ENCODE measurements at regions not wholly inside any gene's neighbourhood (a gene's known extent, or its start where the extent isn't known, plus 50 kb on each side); places are given as distances from the start of the nearest gene placed in this dataset.

GRCh38 chr17:70624211-70624610, 454.9 kb downstream of the KCNJ2 start:
- TF ChIP-seq CTCF (IDR thresholded peaks at IDR 0.05) (no peak), POLR2A (IDR thresholded peaks at IDR 0.05) (no peak), POLR2AphosphoS5 (IDR thresholded peaks at IDR 0.05; ENCODE audit: insufficient read depth in 1 of 2, low read depth in 1 of 2) (no peak)

Measured in vagina (tissue), 2 donors.